NCI-H2081 treated with DMSO at 0.1 percent for 48 hours (cell line): ENCODE measurements at regions not wholly inside any gene's neighbourhood (a gene's known extent, or its start where the extent isn't known, plus 50 kb on each side); places are given as distances from the start of the nearest gene placed in this dataset.

Experiments used
- DNase-seq: peaks from one replicate; lab custom pipeline; 2025; lab: John Stamatoyannopoulos, UW

GRCh38 chr16:55271945-55272513, 52.0 kb upstream of the IRX6 start:
- no peak for DNase-seq

GRCh38 chr16:55272744-55273143, 51.3 kb upstream of the IRX6 start:
- DNase-seq = no peak

- no peak for DNase-seq
Measured at GRCh38 chr16:55273356-55273755, 50.6 kb upstream of the IRX6 start.

- no peak for DNase-seq
Measured at GRCh38 chr16:55273959-55274358, 50.0 kb upstream of the IRX6 start.
